Nephron progenitor cell (in vitro differentiated cells): ENCODE measurements at regions not wholly inside any gene's neighbourhood (a gene's known extent, or its start where the extent isn't known, plus 50 kb on each side); places are given as distances from the start of the nearest gene placed in this dataset.

Experiments used
- DNase-seq: peaks from one replicate; pipeline ENCODE4 v3.0.0; 2021
- H3K27ac Mint-ChIP-seq: 2 replicates; pipeline ENCODE4 v1.8.0; 2021; ENCODE audit warnings: mild to moderate bottlenecking, moderate library complexity, mixed read lengths
- H3K27me3 Mint-ChIP-seq: 2 replicates; pipeline ENCODE4 v1.8.0; 2021; ENCODE audit warnings: mild to moderate bottlenecking, low read depth, mixed read lengths; ENCODE audit not compliant: poor library complexity
- H3K36me3 Mint-ChIP-seq: 2 replicates; pipeline ENCODE4 v1.8.0; 2021; ENCODE audit warnings: low read depth, mixed read lengths
- H3K4me1 Mint-ChIP-seq: 2 replicates; pipeline ENCODE4 v1.8.0; 2021; ENCODE audit warnings: mixed read lengths
- H3K4me3 Mint-ChIP-seq: 2 replicates; pipeline ENCODE4 v1.8.0; 2021; ENCODE audit warnings: mild to moderate bottlenecking, moderate library complexity, mixed read lengths
- H3K9me3 Mint-ChIP-seq: 2 replicates; pipeline ENCODE4 v1.8.0; 2021; ENCODE audit warnings: mild to moderate bottlenecking, moderate library complexity, mixed read lengths
- CTCF ChIP-seq: fragments of 200-600 bp; sonication (generic); IDR thresholded peaks from 2 replicates; pipeline ENCODE4 v1.5.0; 2021; ENCODE audit warnings: antibody characterized with exemption

GRCh38 chr13:74032325-74032724, 101.9 kb downstream of the KLF12 start:
- no peak for TF ChIP-seq CTCF
- Mint-ChIP-seq H3K36me3 (no peaks in the 10 kb centered on the region), H3K9me3 (no peaks in the 10 kb centered on the region), H3K27ac (no peak overlapping the region), H3K4me3 (no peak overlapping the region), H3K4me1 (peaks cover 12% of the 10 kb centered on the region), H3K27me3 (no peaks in the 10 kb centered on the region)
- no peak for DNase-seq

- Mint-ChIP-seq H3K9me3 (peaks cover 6% of the 10 kb centered on the region), H3K36me3 (peaks cover 15% of the 10 kb centered on the region), H3K27ac (peak overlapping the region; percentile 31), H3K27me3 (no peaks in the 10 kb centered on the region), H3K4me3 (peak overlapping the region; percentile 15), H3K4me1 (peaks cover 15% of the 10 kb centered on the region)
- no peak for DNase-seq
- TF ChIP-seq CTCF = no peak
Measured at GRCh38 chr13:74027161-74027779, 106.9 kb downstream of the KLF12 start.

- peak overlapping the region; percentile 31 for H3K27ac Mint-ChIP-seq
- peak overlapping the region; percentile 12 for H3K4me3 Mint-ChIP-seq
- peaks cover 15% of the 10 kb centered on the region for H3K4me1 Mint-ChIP-seq
- H3K9me3 Mint-ChIP-seq = peaks cover 10% of the 10 kb centered on the region
- H3K27me3 Mint-ChIP-seq = no peaks in the 10 kb centered on the region
- TF ChIP-seq CTCF = no peak
- DNase-seq = peak; percentile 5
- H3K36me3 Mint-ChIP-seq = peaks cover 20% of the 10 kb centered on the region
Measured at GRCh38 chr13:74026753-74027152, 107.5 kb downstream of the KLF12 start.

GRCh38 chr13:74025369-74025768, 108.8 kb downstream of the KLF12 start:
- peaks cover 31% of the 10 kb centered on the region for H3K36me3 Mint-ChIP-seq
- no peak overlapping the region for H3K4me3 Mint-ChIP-seq
- peaks cover 15% of the 10 kb centered on the region for H3K4me1 Mint-ChIP-seq
- peaks cover 18% of the 10 kb centered on the region for H3K9me3 Mint-ChIP-seq
- no peak for DNase-seq
- no peak for TF ChIP-seq CTCF
- no peak overlapping the region for H3K27ac Mint-ChIP-seq
- no peaks in the 10 kb centered on the region for H3K27me3 Mint-ChIP-seq

GRCh38 chr13:74024856-74025255, 109.3 kb downstream of the KLF12 start:
- TF ChIP-seq CTCF = no peak
- Mint-ChIP-seq H3K9me3 (peaks cover 20% of the 10 kb centered on the region), H3K4me1 (peaks cover 15% of the 10 kb centered on the region), H3K36me3 (peaks cover 34% of the 10 kb centered on the region), H3K27ac (no peak overlapping the region), H3K4me3 (no peak overlapping the region), H3K27me3 (no peaks in the 10 kb centered on the region)
- DNase-seq = no peak

- Mint-ChIP-seq H3K4me1 (peaks cover 15% of the 10 kb centered on the region), H3K27me3 (no peaks in the 10 kb centered on the region), H3K9me3 (peaks cover 20% of the 10 kb centered on the region), H3K36me3 (peaks cover 34% of the 10 kb centered on the region), H3K27ac (no peak overlapping the region), H3K4me3 (no peak overlapping the region)
- DNase-seq = no peak
- no peak for TF ChIP-seq CTCF
Measured at GRCh38 chr13:74024314-74024713, 109.9 kb downstream of the KLF12 start.
